ENCODE measurements at regions not wholly inside any gene's neighbourhood (a gene's known extent, or its start where the extent isn't known, plus 50 kb on each side); places are given as distances from the start of the nearest gene placed in this dataset.

DNA sequence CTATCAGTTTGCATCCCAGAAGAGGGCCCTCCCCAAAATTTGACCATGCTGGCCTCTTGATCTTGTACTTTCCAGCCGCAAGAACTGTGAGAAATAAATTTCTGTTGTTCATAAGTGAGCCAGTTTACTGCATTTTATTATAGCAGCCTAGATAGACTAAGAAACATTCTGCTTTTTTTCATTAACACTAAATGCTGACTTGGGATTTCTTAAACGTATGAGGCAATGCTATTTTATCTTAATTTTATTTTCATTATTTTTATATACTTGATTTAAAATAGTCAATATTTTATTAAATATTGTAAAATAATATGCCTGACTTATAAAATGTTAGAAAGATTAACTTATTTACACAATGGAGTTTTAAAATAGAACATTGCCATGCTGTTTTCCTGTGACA, 341.8 kb upstream of the CNTNAP2 start:
- Histone ChIP-seq H3K4me1 (replicated peaks in 1 of 4; ENCODE audit: control insufficient read depth in 3 of 4, insufficient read depth in 4 of 4, low read length in 3 of 4) (no peaks in the 10 kb centered on the region), H3K79me1 (ENCODE audit: low read depth, low read length) (no peaks in the 10 kb centered on the region), H3K36me3 (ENCODE audit: control insufficient read depth in 2 of 4, insufficient read depth in 4 of 4, low read length in 3 of 4) (no peaks in the 10 kb centered on the region), H3K23ac (ENCODE audit: insufficient read length) (no peak overlapping the region), H3K18ac (ENCODE audit: extremely low read depth, low read length) (no peak overlapping the region), H3K27ac (ENCODE audit: low read depth, low read length) (no peak overlapping the region), H4K91ac (replicated peaks; ENCODE audit: insufficient read length, low read length) (no peak overlapping the region), H2BK5ac (ENCODE audit: low read depth, low read length) (no peak overlapping the region), H3K9ac (replicated peaks in 1 of 4; ENCODE audit: extremely low read depth in 1 of 4, low read depth in 3 of 4, low read length in 3 of 4) (no peak overlapping the region), H4K8ac (ENCODE audit: extremely low read depth, insufficient read depth, low read length) (no peak overlapping the region), H2AFZ (ENCODE audit: low read length) (no peak overlapping the region), H2AK5ac (ENCODE audit: low read depth, low read length) (no peak overlapping the region), H3K4ac (replicated peaks; ENCODE audit: insufficient read length, low read depth, low read length) (no peak overlapping the region), H3K9me3 (ENCODE audit: insufficient read depth in 2 of 2, low read depth in 1 of 2, low read length in 1 of 2) (no peaks in the 10 kb centered on the region), H3K23me2 (ENCODE audit: low read depth, low read length) (no peaks in the 10 kb centered on the region), H3K27me3 (replicated peaks in 1 of 4; ENCODE audit: control insufficient read depth in 3 of 4, extremely low read depth in 1 of 4, insufficient read depth in 3 of 4, low read length in 3 of 4) (no peaks in the 10 kb centered on the region), H3K79me2 (ENCODE audit: control insufficient read depth in 1 of 2, insufficient read depth in 2 of 2, low read length in 2 of 2) (no peaks in the 10 kb centered on the region), H3K14ac (ENCODE audit: insufficient read length) (no peak overlapping the region), H2BK15ac (ENCODE audit: low read length) (no peak overlapping the region), H2BK20ac (ENCODE audit: low read length) (no peak overlapping the region), H2BK12ac (ENCODE audit: low read depth, low read length) (no peak overlapping the region), H4K5ac (ENCODE audit: insufficient read length, low read depth, low read length) (no peak overlapping the region), H3K56ac (replicated peaks; ENCODE audit: insufficient read length, low read depth, low read length) (no peak overlapping the region), H3K4me2 (ENCODE audit: insufficient read depth in 1 of 2, low read depth in 2 of 2, low read length in 2 of 2) (no peak overlapping the region), H2BK120ac (replicated peaks; ENCODE audit: low read depth, low read length) (no peak overlapping the region), H4K20me1 (replicated peaks in 1 of 2; ENCODE audit: control insufficient read depth in 1 of 2, insufficient read depth in 2 of 2, low read length in 2 of 2) (no peaks in the 10 kb centered on the region), H3K4me3 (ENCODE audit: extremely low read depth in 1 of 4, insufficient read depth in 2 of 4, low read depth in 3 of 4, low read length in 4 of 4) (no peak overlapping the region)
- no peak for DNase-seq (ENCODE audit: low read depth in 1 of 2, low spot score in 2 of 2)
- 91% methylated on average over 2 of the region's 2 CpGs; no CpG with 5 or more reads in 1 of the 2 experiments for WGBS, 2 experiments (ENCODE audit: extremely low coverage in 1 of 2, insufficient coverage in 1 of 2, insufficient read length in 1 of 2, insufficient replicate concordance in 2 of 2, low coverage in 1 of 2, low lambda C conversion rate in 2 of 2, missing lambda C conversion rate in 1 of 2)
- FAIRE-seq = no peak
- POLR2A ChIA-PET (ENCODE audit: partially characterized antibody) = no interaction called here
- CTCF ChIA-PET (ENCODE audit: partially characterized antibody) = no interaction called here
- no peak for TF ChIP-seq RAD21 (IDR thresholded peaks at IDR 0.05 in 1 of 2, conservative IDR thresholded peaks at IDR 0.05 in 1 of 2; ENCODE audit: low read depth in 2 of 2, low read length in 2 of 2)
- TF ChIP-seq TAF1 (IDR thresholded peaks at IDR 0.05; ENCODE audit: low read depth, low read length) = no peak
- TF ChIP-seq RXRA (IDR thresholded peaks at IDR 0.05; ENCODE audit: insufficient read depth, low read depth, low read length) = no peak
- no peak for TF ChIP-seq MAFK (IDR thresholded peaks at IDR 0.05; ENCODE audit: low read depth, low read length)
- TF ChIP-seq BACH1 (IDR thresholded peaks at IDR 0.05; ENCODE audit: low read length) = no peak
- no peak for TF ChIP-seq GTF2F1 (IDR thresholded peaks at IDR 0.05; ENCODE audit: borderline replicate concordance, low read depth, low read length)
- TF ChIP-seq SIX5 (IDR thresholded peaks at IDR 0.05; ENCODE audit: low read depth, low read length) = no peak
- no peak for TF ChIP-seq SAP30 (IDR thresholded peaks at IDR 0.05; ENCODE audit: insufficient read depth, insufficient replicate concordance, low read length)
- TF ChIP-seq CTBP2 (IDR thresholded peaks at IDR 0.05; ENCODE audit: borderline replicate concordance, insufficient read depth, insufficient read length, low read length) = no peak
- TF ChIP-seq SRF (IDR thresholded peaks at IDR 0.05; ENCODE audit: low read depth, low read length) = no peak
- TF ChIP-seq ZNF274 (IDR thresholded peaks at IDR 0.05; ENCODE audit: borderline replicate concordance, extremely low read depth, low read length) = no peak
- TF ChIP-seq SUZ12 (IDR thresholded peaks at IDR 0.05; ENCODE audit: low read length) = no peak
- TF ChIP-seq BRCA1 (IDR thresholded peaks at IDR 0.05; ENCODE audit: low read depth, low read length) = no peak
- no peak for TF ChIP-seq CBX5 (IDR thresholded peaks at IDR 0.05; ENCODE audit: low read depth, low read length)
- TF ChIP-seq YY1 (IDR thresholded peaks at IDR 0.05; ENCODE audit: low read depth, low read length) = no peak
